Esophagus squamous epithelium (tissue), 5 donors: ENCODE measurements at regions not wholly inside any gene's neighbourhood (a gene's known extent, or its start where the extent isn't known, plus 50 kb on each side); places are given as distances from the start of the nearest gene placed in this dataset.

Experiments
- DNase-seq: peaks from one replicate; lab custom pipeline; 2025; lab: John Stamatoyannopoulos, UW
- H3K27ac ChIP-seq, 4 donors: fragments of 200-600 bp; sonication (generic); one replicate each; pipeline ENCODE4 v1.5.1; 2016 to 2019; ENCODE audit warnings: mild to moderate bottlenecking in 1 of 4
- H3K27me3 ChIP-seq, 4 donors: fragments of 200-600 bp; sonication (generic); 1 replicate in 3 of 4; 2 replicates in 1 of 4; pipeline versions ENCODE4 v1.5.1 to v1.6.0; 2017 to 2021; ENCODE audit warnings: antibody characterized with exemption in 1 of 4
- H3K36me3 ChIP-seq, 3 donors: fragments of 200-600 bp; sonication (generic); one replicate each; pipeline ENCODE4 v1.5.1; 2016 to 2019
- H3K4me1 ChIP-seq, 3 donors: fragments of 200-600 bp; sonication (generic); one replicate each; pipeline ENCODE4 v1.5.1; 2017 to 2019
- H3K4me3 ChIP-seq, 4 donors: fragments of 200-600 bp; sonication (generic); 1 replicate in 3 of 4; 2 replicates in 1 of 4; pipeline ENCODE4 v1.5.1; 2016 to 2019; ENCODE audit warnings: mild to moderate bottlenecking in 2 of 4, moderate library complexity in 1 of 4
- H3K9me3 ChIP-seq, 3 donors: fragments of 200-600 bp; sonication (generic); one replicate each; pipeline ENCODE4 v1.5.1; 2016 to 2019
- POLR2A ChIP-seq, 4 donors: fragments of 450-650 bp; IDR thresholded peaks; one replicate each; pipeline ENCODE4 v1.6.1; 2017; ENCODE audit warnings: antibody characterized with exemption in 4 of 4, mild to moderate bottlenecking in 4 of 4, moderate library complexity in 3 of 4
- WGBS, 2 donors: methylation state at CpG; one replicate each; pipeline ENCODE4 v1.1.5; 2018; 5-methylcytosine and 5-hydroxymethylcytosine counted together
- intact Hi-C: fragments of 100-400 bp; cut with DNase I; formaldehyde crosslinking; loops from one replicate; pipeline ENCODE4 v1.15.0; 2022
- TF ChIP-seq, protein P1 (sequence below), 6 experiments: fragments of 450-650 bp in 4 of 6; fragments of 200-600 bp in 2 of 6; sonication (generic) in 2 of 6; IDR thresholded peaks; one replicate each; pipeline ENCODE4 v1.5.1; 2016 to 2019; ENCODE audit warnings: antibody characterized with exemption in 6 of 6, mild to moderate bottlenecking in 4 of 6, moderate library complexity in 4 of 6
- donor health status: DM: yes; HTN: yes; CAD: no.

DNA sequence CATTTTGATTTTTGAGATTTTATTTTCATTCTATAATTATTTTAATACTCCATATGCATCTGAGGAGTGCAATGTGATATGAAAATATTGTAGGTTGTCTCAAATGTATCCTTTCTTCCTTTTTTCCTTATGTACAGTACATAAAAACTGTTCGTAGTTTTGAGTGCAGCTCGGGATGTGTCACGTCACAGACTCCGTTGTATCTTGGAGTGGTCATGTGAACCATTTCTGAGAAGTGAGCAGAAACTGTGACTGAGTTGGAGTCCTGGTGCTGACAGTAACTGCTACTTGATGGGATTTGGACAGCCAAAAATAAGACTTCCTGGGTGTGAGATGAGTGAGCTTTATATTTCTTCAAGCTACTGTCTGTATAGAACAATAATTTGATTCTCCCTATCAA, 761.4 kb upstream of the MAN1A1 start:
- no peak for DNase-seq
- intact Hi-C loops = no loop called here

GRCh38 chr6:120108061-120108795, 758.7 kb upstream of the MAN1A1 start:
- Histone ChIP-seq H3K4me3 (no peak overlapping the region), H3K36me3 (no peaks in the 10 kb centered on the region), H3K27me3 (no peaks in the 10 kb centered on the region), H3K9me3 (no peaks in the 10 kb centered on the region), H3K4me1 (no peaks in the 10 kb centered on the region), H3K27ac (no peak overlapping the region)
- WGBS, 2 donors = 50 to 56% methylated on average over 1 of the region's 1 CpG
- intact Hi-C loops = no loop called here
- DNase-seq = no peak
- TF ChIP-seq POLR2A (IDR thresholded peaks at IDR 0.05) = no peak
- TF ChIP-seq, protein P1, sequence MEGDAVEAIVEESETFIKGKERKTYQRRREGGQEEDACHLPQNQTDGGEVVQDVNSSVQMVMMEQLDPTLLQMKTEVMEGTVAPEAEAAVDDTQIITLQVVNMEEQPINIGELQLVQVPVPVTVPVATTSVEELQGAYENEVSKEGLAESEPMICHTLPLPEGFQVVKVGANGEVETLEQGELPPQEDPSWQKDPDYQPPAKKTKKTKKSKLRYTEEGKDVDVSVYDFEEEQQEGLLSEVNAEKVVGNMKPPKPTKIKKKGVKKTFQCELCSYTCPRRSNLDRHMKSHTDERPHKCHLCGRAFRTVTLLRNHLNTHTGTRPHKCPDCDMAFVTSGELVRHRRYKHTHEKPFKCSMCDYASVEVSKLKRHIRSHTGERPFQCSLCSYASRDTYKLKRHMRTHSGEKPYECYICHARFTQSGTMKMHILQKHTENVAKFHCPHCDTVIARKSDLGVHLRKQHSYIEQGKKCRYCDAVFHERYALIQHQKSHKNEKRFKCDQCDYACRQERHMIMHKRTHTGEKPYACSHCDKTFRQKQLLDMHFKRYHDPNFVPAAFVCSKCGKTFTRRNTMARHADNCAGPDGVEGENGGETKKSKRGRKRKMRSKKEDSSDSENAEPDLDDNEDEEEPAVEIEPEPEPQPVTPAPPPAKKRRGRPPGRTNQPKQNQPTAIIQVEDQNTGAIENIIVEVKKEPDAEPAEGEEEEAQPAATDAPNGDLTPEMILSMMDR (IDR thresholded peaks at IDR 0.05) = no peak

More for the DNA sequence above, 761.4 kb upstream of the MAN1A1 start:
- no peaks in the 10 kb centered on the region for H3K36me3 ChIP-seq
- 72 to 93% methylated on average over 4 of the region's 4 CpGs for WGBS, 2 donors
- H3K9me3 ChIP-seq = no peaks in the 10 kb centered on the region
- TF ChIP-seq, protein P1 (IDR thresholded peaks at IDR 0.05) = no peak
- TF ChIP-seq POLR2A (IDR thresholded peaks at IDR 0.05) = no peak
- no peaks in the 10 kb centered on the region for H3K27me3 ChIP-seq
- no peak overlapping the region for H3K27ac ChIP-seq
- H3K4me1 ChIP-seq = no peaks in the 10 kb centered on the region
- no peak overlapping the region for H3K4me3 ChIP-seq

DNA sequence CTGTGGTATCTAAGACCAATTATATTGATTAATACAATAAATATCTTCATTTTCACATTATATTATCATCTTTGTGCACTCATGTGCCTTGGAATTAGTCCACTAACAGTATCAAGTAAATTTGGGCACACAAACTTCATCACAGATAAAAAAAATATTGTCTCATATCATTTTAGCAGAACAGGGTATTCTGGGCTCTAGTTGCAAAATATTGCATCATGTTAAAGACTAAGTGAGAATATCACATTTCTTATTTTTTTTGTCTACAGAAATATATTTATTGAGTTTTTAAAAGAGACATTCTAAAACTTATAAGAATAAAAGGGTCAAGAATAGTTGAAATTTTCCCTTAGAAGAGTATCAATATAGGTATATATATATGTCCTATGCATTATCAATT, 754.1 kb upstream of the MAN1A1 start:
- intact Hi-C loops = no loop called here
- no peak overlapping the region for H3K27ac ChIP-seq
- no peaks in the 10 kb centered on the region for H3K4me1 ChIP-seq
- TF ChIP-seq, protein P1 (IDR thresholded peaks at IDR 0.05) = no peak
- TF ChIP-seq POLR2A (IDR thresholded peaks at IDR 0.05) = no peak
- H3K4me3 ChIP-seq = no peak overlapping the region
- DNase-seq = no peak
- no peaks in the 10 kb centered on the region for H3K36me3 ChIP-seq
- no peaks in the 10 kb centered on the region for H3K27me3 ChIP-seq
- no peaks in the 10 kb centered on the region for H3K9me3 ChIP-seq

DNA sequence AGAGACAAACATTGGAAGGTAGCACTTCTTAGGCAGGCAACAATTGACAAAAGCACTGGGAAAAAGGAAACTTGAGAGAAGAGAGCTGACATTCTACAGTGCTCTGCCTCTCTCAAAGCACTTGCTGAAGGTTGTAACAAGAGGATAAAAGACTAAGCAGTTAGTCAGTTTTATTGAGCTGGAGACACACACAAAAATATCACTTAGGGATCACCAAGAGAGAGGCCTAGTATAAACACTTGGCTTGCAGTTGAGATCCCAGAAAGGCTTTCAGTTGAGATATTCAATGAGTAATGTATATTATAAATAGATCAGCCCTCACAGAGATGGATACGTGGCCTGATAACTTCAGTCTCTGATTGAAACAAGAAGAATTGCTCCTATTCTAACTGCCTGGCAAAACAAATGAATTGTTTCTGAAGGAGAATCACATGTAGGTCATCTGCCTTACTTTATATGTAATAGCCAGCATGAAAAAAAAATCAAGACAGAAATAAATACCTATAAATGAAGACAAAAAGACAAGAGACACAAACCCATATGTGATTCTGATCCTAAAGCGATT, 747.2 kb upstream of the MAN1A1 start:
- H3K4me1 ChIP-seq = no peaks in the 10 kb centered on the region
- TF ChIP-seq, protein P1 (IDR thresholded peaks at IDR 0.05) = no peak
- TF ChIP-seq POLR2A (IDR thresholded peaks at IDR 0.05) = no peak
- no peaks in the 10 kb centered on the region for H3K9me3 ChIP-seq
- intact Hi-C loops = no loop called here
- no peak overlapping the region for H3K4me3 ChIP-seq
- no peaks in the 10 kb centered on the region for H3K27me3 ChIP-seq
- H3K36me3 ChIP-seq = no peaks in the 10 kb centered on the region
- H3K27ac ChIP-seq = no peak overlapping the region
- no peak for DNase-seq
- WGBS, 2 donors = 65 to 82% methylated on average over 2 of the region's 2 CpGs

GRCh38 chr6:120083186-120083585, 733.6 kb upstream of the MAN1A1 start:
- Histone ChIP-seq H3K4me1 (no peaks in the 10 kb centered on the region), H3K27me3 (no peaks in the 10 kb centered on the region), H3K9me3 (no peaks in the 10 kb centered on the region), H3K36me3 (no peaks in the 10 kb centered on the region), H3K27ac (no peak overlapping the region), H3K4me3 (no peak overlapping the region)
- TF ChIP-seq, protein P1 (IDR thresholded peaks at IDR 0.05) = no peak
- no peak for TF ChIP-seq POLR2A (IDR thresholded peaks at IDR 0.05)
- intact Hi-C loops = no loop called here
- no peak for DNase-seq
- 62 to 69% methylated on average over 5 of the region's 5 CpGs for WGBS, 2 donors
